A673 (cell line): ENCODE measurements at regions not wholly inside any gene's neighbourhood (a gene's known extent, or its start where the extent isn't known, plus 50 kb on each side); places are given as distances from the start of the nearest gene placed in this dataset.

Experiments
- EZH2 ChIP-seq: fragments of 200-600 bp; sonication (generic); IDR thresholded peaks from 2 replicates; pipeline ENCODE4 v1.6.1; 2017; ENCODE audit warnings: borderline replicate concordance, low read depth, mild to moderate bottlenecking, mixed read lengths, antibody characterized with exemption, low read length; ENCODE audit not compliant: poor library complexity, severe bottlenecking
- TF ChIP-seq, protein P1 (sequence below): fragments of 300-800, 200-600 bp; sonication (generic); conservative IDR thresholded peaks from 2 replicates; pipeline ENCODE4 v1.5.1; 2017; ENCODE audit warnings: low read depth, mild to moderate bottlenecking, antibody characterized with exemption, low read length, moderate library complexity, mixed read lengths

DNA sequence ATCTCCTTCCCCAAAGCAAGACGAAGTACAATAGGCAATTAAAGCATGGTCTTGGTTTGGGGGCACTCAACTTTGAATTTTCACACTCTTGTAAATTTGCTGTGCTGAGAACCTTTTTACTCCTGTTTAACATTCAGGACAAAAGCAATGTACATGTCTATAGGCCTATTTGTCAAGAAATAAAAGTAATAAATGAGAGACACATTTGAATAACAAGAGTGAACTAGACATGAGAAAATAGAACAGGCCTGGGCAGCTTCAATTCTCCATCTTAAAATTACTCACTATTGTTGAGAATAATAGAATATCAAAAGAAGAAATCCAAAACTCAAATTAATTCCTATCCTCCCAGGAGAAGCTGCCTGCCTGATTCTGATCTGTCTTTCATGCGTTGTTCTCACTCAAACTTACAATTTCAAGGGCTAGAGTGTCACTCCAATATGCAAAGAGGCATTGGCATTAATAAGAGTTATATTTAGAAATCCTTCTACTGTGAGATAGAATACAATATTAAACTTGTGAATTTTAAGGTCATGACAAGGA, 192.9 kb upstream of the CCNG1 start:
- TF ChIP-seq, protein P1, sequence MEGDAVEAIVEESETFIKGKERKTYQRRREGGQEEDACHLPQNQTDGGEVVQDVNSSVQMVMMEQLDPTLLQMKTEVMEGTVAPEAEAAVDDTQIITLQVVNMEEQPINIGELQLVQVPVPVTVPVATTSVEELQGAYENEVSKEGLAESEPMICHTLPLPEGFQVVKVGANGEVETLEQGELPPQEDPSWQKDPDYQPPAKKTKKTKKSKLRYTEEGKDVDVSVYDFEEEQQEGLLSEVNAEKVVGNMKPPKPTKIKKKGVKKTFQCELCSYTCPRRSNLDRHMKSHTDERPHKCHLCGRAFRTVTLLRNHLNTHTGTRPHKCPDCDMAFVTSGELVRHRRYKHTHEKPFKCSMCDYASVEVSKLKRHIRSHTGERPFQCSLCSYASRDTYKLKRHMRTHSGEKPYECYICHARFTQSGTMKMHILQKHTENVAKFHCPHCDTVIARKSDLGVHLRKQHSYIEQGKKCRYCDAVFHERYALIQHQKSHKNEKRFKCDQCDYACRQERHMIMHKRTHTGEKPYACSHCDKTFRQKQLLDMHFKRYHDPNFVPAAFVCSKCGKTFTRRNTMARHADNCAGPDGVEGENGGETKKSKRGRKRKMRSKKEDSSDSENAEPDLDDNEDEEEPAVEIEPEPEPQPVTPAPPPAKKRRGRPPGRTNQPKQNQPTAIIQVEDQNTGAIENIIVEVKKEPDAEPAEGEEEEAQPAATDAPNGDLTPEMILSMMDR: no peak
- no peak for TF ChIP-seq EZH2
